ENCODE measurements at regions not wholly inside any gene's neighbourhood (a gene's known extent, or its start where the extent isn't known, plus 50 kb on each side); places are given as distances from the start of the nearest gene placed in this dataset.
A peak's percentile ranks its signal among the peaks of the same experiment; 100 is the strongest.

DNA sequence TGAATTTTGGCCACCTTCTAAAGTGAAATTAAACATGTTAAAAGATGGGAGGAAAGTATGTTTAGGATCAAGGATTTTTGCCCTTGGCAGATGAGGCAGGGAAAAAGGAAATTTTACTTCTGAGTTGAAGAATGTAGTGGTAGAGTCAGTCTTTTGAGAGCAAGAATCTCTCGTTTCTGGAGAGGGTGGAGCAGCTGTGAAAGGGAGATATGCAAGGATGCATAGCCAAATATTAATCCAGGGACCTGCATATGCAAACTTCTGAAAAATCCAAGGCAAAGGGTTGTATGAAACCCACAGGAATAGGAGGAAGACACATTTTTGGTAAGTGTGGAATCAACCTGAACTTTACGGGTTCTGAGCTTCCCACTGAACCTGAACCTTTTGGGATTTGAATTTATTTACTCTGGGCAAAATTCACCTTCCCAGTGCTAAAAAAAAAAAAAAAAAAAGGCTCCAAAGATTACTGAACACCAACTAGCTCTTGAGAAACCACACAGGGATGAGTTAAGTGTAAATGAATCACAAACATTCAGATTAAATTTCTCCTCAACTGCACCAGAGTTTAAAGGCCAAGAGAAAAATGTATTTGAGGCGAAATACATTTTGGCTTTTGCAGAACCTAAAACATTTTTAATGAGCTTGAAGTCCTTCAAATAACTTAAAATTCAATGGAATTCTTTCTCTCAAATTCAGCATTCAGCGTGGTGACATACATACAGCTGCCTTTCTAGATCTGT is 187.1 kb upstream of the CDKN3 start:
- Mint-ChIP-seq H3K4me1 (ENCODE audit: low read depth) (no peaks in the 10 kb centered on the region), H3K4me3 (no peak overlapping the region), H3K27ac (no peak overlapping the region), H3K27me3 (peaks cover 19% of the 10 kb centered on the region), H3K36me3 (ENCODE audit: low read depth) (no peaks in the 10 kb centered on the region), H3K9me3 (no peaks in the 10 kb centered on the region)
- DNase-seq = no peak

DNA sequence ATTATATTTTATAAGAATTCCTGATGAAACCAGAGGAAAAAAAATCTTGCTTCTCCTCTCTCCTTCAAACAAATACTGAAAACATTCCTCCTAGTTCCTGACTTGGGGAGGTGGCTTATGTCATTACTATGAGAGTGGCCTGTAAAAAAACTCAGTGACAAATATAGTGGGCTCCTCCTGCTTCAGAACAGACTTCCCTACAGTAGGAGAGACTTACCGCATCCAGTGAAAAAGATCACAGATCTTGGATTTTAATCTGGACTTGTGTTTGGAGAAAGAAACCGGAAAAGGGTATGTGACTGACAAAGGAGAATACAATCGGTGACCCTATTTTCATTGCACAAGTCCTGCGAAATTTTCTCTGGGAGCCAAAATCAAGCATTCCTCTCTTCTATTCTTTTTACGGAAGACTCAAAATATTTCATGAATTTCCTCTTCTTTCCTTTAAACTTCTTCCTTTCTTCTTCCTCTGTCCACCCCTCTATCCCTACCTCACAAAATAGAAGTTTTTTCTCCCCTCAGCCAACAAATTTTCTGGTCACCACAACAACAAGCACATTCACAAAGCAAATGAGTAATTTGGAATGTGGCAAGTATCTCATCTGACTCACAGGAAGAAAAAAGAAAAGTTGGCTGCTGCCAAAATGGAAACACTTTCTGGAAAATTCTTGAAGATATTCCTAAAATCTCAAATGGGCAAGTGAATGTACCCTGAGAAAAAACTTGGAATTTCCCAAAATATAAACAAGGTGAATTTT is 185.1 kb upstream of the CDKN3 start:
- no peak for DNase-seq
- Mint-ChIP-seq H3K36me3 (ENCODE audit: low read depth) (no peaks in the 10 kb centered on the region), H3K27ac (no peak overlapping the region), H3K9me3 (no peaks in the 10 kb centered on the region), H3K27me3 (peaks cover 21% of the 10 kb centered on the region), H3K4me3 (no peak overlapping the region), H3K4me1 (ENCODE audit: low read depth) (no peaks in the 10 kb centered on the region)

DNA sequence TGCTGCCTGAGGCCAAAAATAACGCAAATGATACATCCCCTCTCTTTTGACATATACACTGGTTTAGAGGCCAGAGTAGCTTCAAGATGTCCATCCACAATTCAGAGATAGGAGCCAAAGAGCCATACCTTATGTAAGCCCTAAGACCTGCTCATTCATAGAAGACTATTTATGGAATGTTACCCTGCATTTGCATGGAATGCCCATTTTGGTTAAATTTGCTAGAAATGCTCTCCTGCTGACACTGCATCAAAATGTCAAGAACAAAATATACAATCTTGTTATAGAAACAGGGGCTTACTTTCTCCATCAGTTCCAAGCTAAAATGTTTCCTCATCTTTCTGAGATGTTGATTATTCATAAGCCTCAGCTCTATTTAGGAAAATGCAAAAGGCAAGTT is 183.3 kb upstream of the CDKN3 start:
- peaks cover 32% of the 10 kb centered on the region for H3K27me3 Mint-ChIP-seq

DNA sequence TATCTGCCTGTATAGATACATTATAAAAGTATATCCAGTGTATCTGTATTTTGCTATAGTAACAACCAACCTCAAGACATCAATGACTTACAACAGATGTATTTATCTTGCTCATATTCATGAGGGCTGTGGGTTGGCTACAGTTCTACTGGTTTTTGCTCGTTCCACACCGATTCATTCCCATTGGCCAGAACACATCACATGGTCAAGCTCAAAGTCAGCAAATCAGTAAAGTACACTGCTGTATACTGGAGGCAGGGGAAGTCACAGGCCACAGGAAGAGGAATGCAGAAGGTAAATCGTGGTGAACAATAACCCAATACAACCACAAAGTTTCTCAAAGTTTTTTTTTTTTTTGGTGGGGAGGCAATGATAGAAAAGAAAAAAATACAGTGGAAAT is 180.0 kb upstream of the CDKN3 start:
- Mint-ChIP-seq H3K4me3 (no peak overlapping the region), H3K9me3 (no peaks in the 10 kb centered on the region), H3K27ac (no peak overlapping the region), H3K27me3 (peaks cover 58% of the 10 kb centered on the region), H3K36me3 (ENCODE audit: low read depth) (no peaks in the 10 kb centered on the region), H3K4me1 (ENCODE audit: low read depth) (peaks cover 14% of the 10 kb centered on the region)
- DNase-seq = no peak

More for the DNA sequence above, 183.3 kb upstream of the CDKN3 start:
- Mint-ChIP-seq H3K4me1 (ENCODE audit: low read depth) (no peaks in the 10 kb centered on the region), H3K36me3 (ENCODE audit: low read depth) (no peaks in the 10 kb centered on the region), H3K27ac (no peak overlapping the region), H3K9me3 (no peaks in the 10 kb centered on the region), H3K4me3 (no peak overlapping the region)
- no peak for DNase-seq

DNA sequence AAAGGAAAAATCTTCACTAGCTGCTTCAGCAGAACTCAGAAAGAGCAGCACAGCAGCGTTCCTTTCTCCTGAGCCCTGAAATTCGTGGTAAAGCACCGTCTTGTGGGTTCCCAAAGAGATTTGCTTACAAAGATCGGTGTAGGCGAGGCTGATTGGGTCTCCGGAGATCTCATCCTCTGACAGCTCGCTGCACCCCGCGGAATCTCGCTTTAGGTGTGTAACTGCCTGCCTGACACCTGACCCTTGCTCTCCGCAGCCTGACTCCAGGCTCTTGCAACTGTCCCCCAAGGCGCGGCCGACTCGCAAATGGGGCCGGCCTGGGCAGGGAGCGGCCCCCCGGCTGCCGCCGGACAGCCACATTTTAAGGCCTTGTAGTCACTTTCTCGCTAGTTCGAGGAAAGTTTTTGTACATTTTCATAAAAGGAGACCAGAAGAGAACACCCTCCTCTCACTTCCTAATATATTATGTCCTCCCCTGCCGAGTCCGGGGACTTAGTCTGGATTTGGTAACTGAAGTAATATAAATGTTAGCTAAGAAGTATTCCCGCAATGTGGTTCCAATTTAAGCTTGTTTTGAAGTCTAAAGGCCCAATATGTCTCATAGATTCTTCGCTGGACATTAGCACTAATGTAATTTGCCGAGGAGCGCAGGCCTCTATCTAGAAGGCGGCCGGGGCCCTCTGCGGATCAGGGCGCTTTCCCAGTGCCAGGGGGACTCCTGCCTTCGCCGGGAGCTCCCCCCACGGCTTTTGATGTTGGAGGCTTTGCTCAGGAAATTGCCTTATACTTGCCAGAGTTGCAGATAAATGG is 177.3 kb upstream of the CDKN3 start:
- Mint-ChIP-seq H3K4me3 (no peak overlapping the region), H3K4me1 (ENCODE audit: low read depth) (peaks cover 14% of the 10 kb centered on the region), H3K9me3 (no peaks in the 10 kb centered on the region), H3K36me3 (ENCODE audit: low read depth) (no peaks in the 10 kb centered on the region), H3K27me3 (peaks cover 77% of the 10 kb centered on the region), H3K27ac (no peak overlapping the region)
- no peak for DNase-seq

GRCh38 chr14:54220071-54220703 is 176.6 kb upstream of the CDKN3 start:
- H3K9me3 Mint-ChIP-seq = no peaks in the 10 kb centered on the region
- no peaks in the 10 kb centered on the region for H3K36me3 Mint-ChIP-seq (ENCODE audit: low read depth)
- peaks cover 14% of the 10 kb centered on the region for H3K4me1 Mint-ChIP-seq (ENCODE audit: low read depth)
- H3K4me3 Mint-ChIP-seq = peak overlapping the region; percentile 28
- no peak overlapping the region for H3K27ac Mint-ChIP-seq
- DNase-seq = no peak
- peaks cover 82% of the 10 kb centered on the region for H3K27me3 Mint-ChIP-seq

DNA sequence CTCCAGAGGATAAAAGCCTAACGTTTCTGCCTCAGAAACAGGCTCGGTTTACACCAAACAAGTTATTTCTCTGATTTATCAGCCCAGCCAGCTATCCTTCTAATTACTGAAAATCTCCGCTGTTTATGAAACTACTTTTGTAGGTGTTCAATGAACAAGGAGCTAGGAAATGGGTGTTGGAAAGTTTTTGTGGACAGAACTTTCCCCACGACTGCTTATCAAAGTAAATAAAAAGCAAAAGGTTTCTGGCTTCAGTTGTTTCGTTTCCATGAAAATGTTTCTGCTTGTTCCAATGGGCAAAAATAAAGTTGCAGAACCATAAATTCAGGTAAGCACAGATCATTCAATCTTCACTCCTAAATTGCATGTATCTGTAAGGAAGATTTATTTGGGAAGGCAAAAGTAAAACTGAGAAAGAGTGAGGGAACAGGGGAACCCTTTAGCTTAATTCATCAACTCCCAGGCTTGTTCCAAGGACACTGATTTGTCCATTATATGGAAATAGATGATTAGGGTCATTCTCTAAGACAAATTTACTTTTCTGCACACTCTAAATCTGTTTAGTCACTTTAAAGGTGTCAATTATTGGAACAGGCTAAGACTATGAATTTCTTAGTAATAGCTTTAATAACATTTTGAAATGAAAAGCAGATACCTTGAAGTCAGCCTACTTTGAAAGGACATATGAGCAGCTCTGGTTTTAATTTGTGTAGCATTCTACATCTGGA is 175.9 kb upstream of the CDKN3 start:
- Mint-ChIP-seq H3K4me1 (ENCODE audit: low read depth) (peaks cover 14% of the 10 kb centered on the region), H3K4me3 (no peak overlapping the region), H3K9me3 (no peaks in the 10 kb centered on the region), H3K36me3 (ENCODE audit: low read depth) (no peaks in the 10 kb centered on the region), H3K27me3 (peaks cover 83% of the 10 kb centered on the region), H3K27ac (no peak overlapping the region)
- DNase-seq = no peak

DNA sequence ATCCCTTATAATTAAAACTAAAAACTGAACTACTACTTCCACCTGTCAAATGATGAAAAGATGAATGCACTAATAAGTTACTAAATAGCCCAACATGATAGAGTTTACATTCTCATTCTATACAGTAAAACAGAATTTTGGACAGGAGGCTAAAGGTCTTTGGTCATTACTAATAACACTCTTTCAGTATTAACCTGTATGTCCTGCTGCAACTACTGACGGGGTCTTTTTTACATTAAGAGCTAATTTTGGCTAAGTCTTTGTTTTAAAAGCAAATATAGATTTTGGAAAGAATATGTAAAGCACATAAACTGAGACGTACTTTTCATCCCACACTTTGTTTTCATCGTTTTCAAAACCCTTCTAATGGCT is 175.4 kb upstream of the CDKN3 start:
- H3K36me3 Mint-ChIP-seq (ENCODE audit: low read depth) = no peaks in the 10 kb centered on the region
- DNase-seq = no peak

GRCh38 chr14:54221971-54222370 is 174.8 kb upstream of the CDKN3 start:
- H3K4me1 Mint-ChIP-seq (ENCODE audit: low read depth) = peaks cover 14% of the 10 kb centered on the region
- H3K27me3 Mint-ChIP-seq = peaks cover 74% of the 10 kb centered on the region
- H3K27ac Mint-ChIP-seq = no peak overlapping the region
- H3K9me3 Mint-ChIP-seq = no peaks in the 10 kb centered on the region
- no peaks in the 10 kb centered on the region for H3K36me3 Mint-ChIP-seq (ENCODE audit: low read depth)
- H3K4me3 Mint-ChIP-seq = no peak overlapping the region
- no peak for DNase-seq

More for the DNA sequence above, 175.4 kb upstream of the CDKN3 start:
- Mint-ChIP-seq H3K9me3 (no peaks in the 10 kb centered on the region), H3K27me3 (peaks cover 78% of the 10 kb centered on the region), H3K27ac (no peak overlapping the region), H3K4me1 (ENCODE audit: low read depth) (peaks cover 14% of the 10 kb centered on the region), H3K4me3 (no peak overlapping the region)

- H3K36me3 Mint-ChIP-seq (ENCODE audit: low read depth) = no peaks in the 10 kb centered on the region
- H3K27me3 Mint-ChIP-seq = peaks cover 66% of the 10 kb centered on the region
- no peak for DNase-seq
- H3K4me1 Mint-ChIP-seq (ENCODE audit: low read depth) = peaks cover 14% of the 10 kb centered on the region
- H3K9me3 Mint-ChIP-seq = no peaks in the 10 kb centered on the region
- no peak overlapping the region for H3K4me3 Mint-ChIP-seq
- no peak overlapping the region for H3K27ac Mint-ChIP-seq
Measured at GRCh38 chr14:54223831-54224402, 172.9 kb upstream of the CDKN3 start.

- DNase-seq = no peak
- Mint-ChIP-seq H3K36me3 (ENCODE audit: low read depth) (no peaks in the 10 kb centered on the region), H3K27ac (no peak overlapping the region), H3K4me3 (no peak overlapping the region), H3K4me1 (ENCODE audit: low read depth) (peaks cover 4% of the 10 kb centered on the region), H3K27me3 (peaks cover 53% of the 10 kb centered on the region), H3K9me3 (no peaks in the 10 kb centered on the region)
Measured at GRCh38 chr14:54225457-54226060, 171.2 kb upstream of the CDKN3 start.

GRCh38 chr14:54226103-54226502 is 170.7 kb upstream of the CDKN3 start:
- H3K27me3 Mint-ChIP-seq = peaks cover 50% of the 10 kb centered on the region
- no peak for DNase-seq
- no peaks in the 10 kb centered on the region for H3K4me1 Mint-ChIP-seq (ENCODE audit: low read depth)

DNA sequence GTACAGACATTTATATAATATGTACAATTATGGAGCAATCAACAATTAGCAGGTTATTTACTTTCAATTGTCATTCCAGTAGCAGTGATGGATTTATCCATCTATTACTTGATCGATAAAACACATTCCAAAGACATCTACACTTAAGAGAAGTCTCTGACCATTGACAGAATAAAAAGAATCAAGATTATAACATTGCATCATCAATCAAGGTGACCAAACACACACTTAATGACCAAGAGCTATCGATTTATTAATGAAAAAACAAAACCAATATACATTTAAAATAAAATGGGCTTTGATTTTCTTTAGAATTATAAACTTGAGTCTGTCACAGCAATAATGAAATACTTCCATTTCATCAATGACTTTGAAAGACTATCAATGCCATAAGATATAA is 170.2 kb upstream of the CDKN3 start:
- no peak for DNase-seq
- Mint-ChIP-seq H3K9me3 (no peaks in the 10 kb centered on the region), H3K4me1 (ENCODE audit: low read depth) (no peaks in the 10 kb centered on the region), H3K27me3 (peaks cover 45% of the 10 kb centered on the region), H3K36me3 (ENCODE audit: low read depth) (no peaks in the 10 kb centered on the region), H3K27ac (no peak overlapping the region), H3K4me3 (no peak overlapping the region)

More at GRCh38 chr14:54226103-54226502, 170.7 kb upstream of the CDKN3 start:
- Mint-ChIP-seq H3K4me3 (no peak overlapping the region), H3K9me3 (no peaks in the 10 kb centered on the region), H3K36me3 (ENCODE audit: low read depth) (no peaks in the 10 kb centered on the region), H3K27ac (no peak overlapping the region)
